Ovary (tissue), 7 donors: ENCODE measurements at regions not wholly inside any gene's neighbourhood (a gene's known extent, or its start where the extent isn't known, plus 50 kb on each side); places are given as distances from the start of the nearest gene placed in this dataset.

Experiments
- DNase-seq, 5 donors: peaks; one replicate each; pipeline ENCODE4 v3.0.0-alpha.2; 2019 to 2020
- H3K27ac ChIP-seq, 2 donors: fragments of 200-600 bp; one replicate each; pipeline versions ENCODE4 v1.5.1 to v1.8.0; 2019 to 2022
- H3K27me3 ChIP-seq: fragments of 200-600 bp; one replicate; pipeline ENCODE4 v1.8.0; 2022
- H3K36me3 ChIP-seq: fragments of 200-600 bp; sonication (generic); one replicate; pipeline ENCODE4 v1.5.1; 2019
- H3K4me1 ChIP-seq: one replicate; pipeline ENCODE4 v1.8.1; 2013; ENCODE audit warnings: mild to moderate bottlenecking, moderate library complexity; ENCODE audit not compliant: insufficient read depth
- H3K4me3 ChIP-seq: fragments of 200-600 bp; sonication (generic); one replicate; pipeline ENCODE4 v1.5.1; 2017
- H3K9me3 ChIP-seq, 2 donors: fragments of 200-600 bp in 1 of 2; sonication (generic) in 1 of 2; one replicate each; pipeline versions ENCODE4 v1.5.1 to v1.8.1; 2013 to 2019; ENCODE audit warnings: mild to moderate bottlenecking in 1 of 2, moderate library complexity in 1 of 2
- EP300 ChIP-seq: sonication (generic); formaldehyde crosslinking; IDR thresholded peaks from one replicate; pipeline ENCODE4 v1.6.1; 2017; ENCODE audit warnings: antibody characterized with exemption
- POLR2A ChIP-seq: fragments of 450-650 bp; IDR thresholded peaks from one replicate; pipeline ENCODE4 v1.6.1; 2017; ENCODE audit warnings: antibody characterized with exemption, mild to moderate bottlenecking, moderate library complexity
- WGBS, 3 donors: extraction: QIAGEN DNeasy Blood & Tissue Kit in 1 of 3; methylation state at CpG; one replicate each; pipeline versions ENCODE4 v1.1.5 to v1.1.7; 2013 to 2017; 5-methylcytosine and 5-hydroxymethylcytosine counted together
- intact Hi-C, 4 donors: fragments of 100-400 bp; cut with DNase I; formaldehyde crosslinking; loops; one replicate each; pipeline versions ENCODE4 v1.11.0 to v1.15.1; 2022 to 2023
- TF ChIP-seq, protein P1 (sequence below), 3 donors: fragments of 450-650 bp in 2 of 3; fragments of 200-600 bp in 1 of 3; IDR thresholded peaks; one replicate each; pipeline versions ENCODE4 v1.5.1 to v1.8.0; 2016 to 2022; ENCODE audit warnings: antibody characterized with exemption in 3 of 3, mild to moderate bottlenecking in 1 of 3
- donor health status: DM: no; HTN: no; CAD: no; lungs with moderate emphysema.
- donor health status: DM: no; HTN: no; CAD: no.
- donor health status: Bipolar disorder and iron deficiency.
- donor health status: DM: no; HTN: no; CAD: no.
- donor health status: DM: yes; HTN: yes; CAD: no.

GRCh38 chr9:124118894-124119293, 107.3 kb downstream of the LHX2 start:
- intact Hi-C loops: no loop called here
- DNase-seq: no peak
- 60 to 71% (median 60%) methylated on average over 6 of the region's 6 CpGs for whole genome bisulfite sequencing, 3 donors

DNA sequence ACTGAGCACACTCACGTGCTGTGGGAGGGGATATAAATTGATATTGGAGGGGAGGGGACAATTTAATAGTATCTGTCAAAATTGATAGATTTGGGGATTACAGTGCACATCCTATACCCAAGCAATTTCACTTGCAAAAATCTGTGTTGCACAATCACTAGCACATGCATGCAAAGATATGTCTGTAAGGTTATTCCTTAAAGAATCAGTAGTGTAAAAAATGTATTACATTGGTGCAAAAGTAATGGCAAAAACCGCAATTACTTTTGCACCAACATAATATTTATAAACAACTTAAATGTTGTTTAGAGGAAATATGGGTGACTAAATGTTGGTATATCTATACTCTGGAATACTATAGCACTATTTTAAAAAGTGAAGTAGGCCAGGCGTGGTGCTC, 108.7 kb downstream of the LHX2 start:
- Histone ChIP-seq H3K4me3 (no peak overlapping the region), H3K36me3 (no peaks in the 10 kb centered on the region), H3K9me3 (peaks cover 0 to 4% of the 10 kb centered on the region in 2 donors), H3K27ac (no peak overlapping the region), H3K27me3 (no peaks in the 10 kb centered on the region), H3K4me1 (no peaks in the 10 kb centered on the region)
- no peak for DNase-seq
- WGBS, 3 donors: 64 to 74% (median 64%) methylated on average over 3 of the region's 3 CpGs
- TF ChIP-seq, protein P1, sequence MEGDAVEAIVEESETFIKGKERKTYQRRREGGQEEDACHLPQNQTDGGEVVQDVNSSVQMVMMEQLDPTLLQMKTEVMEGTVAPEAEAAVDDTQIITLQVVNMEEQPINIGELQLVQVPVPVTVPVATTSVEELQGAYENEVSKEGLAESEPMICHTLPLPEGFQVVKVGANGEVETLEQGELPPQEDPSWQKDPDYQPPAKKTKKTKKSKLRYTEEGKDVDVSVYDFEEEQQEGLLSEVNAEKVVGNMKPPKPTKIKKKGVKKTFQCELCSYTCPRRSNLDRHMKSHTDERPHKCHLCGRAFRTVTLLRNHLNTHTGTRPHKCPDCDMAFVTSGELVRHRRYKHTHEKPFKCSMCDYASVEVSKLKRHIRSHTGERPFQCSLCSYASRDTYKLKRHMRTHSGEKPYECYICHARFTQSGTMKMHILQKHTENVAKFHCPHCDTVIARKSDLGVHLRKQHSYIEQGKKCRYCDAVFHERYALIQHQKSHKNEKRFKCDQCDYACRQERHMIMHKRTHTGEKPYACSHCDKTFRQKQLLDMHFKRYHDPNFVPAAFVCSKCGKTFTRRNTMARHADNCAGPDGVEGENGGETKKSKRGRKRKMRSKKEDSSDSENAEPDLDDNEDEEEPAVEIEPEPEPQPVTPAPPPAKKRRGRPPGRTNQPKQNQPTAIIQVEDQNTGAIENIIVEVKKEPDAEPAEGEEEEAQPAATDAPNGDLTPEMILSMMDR (IDR thresholded peaks at IDR 0.05): no peak
- no peak for TF ChIP-seq EP300
- no peak for TF ChIP-seq POLR2A
- intact Hi-C loops: no loop called here

More at GRCh38 chr9:124118894-124119293, 107.3 kb downstream of the LHX2 start:
- Histone ChIP-seq H3K4me3 (no peak overlapping the region), H3K9me3 (peaks cover 0 to 4% of the 10 kb centered on the region in 2 donors), H3K4me1 (no peaks in the 10 kb centered on the region), H3K36me3 (no peaks in the 10 kb centered on the region), H3K27me3 (no peaks in the 10 kb centered on the region), H3K27ac (no peak overlapping the region)
- TF ChIP-seq, protein P1 (IDR thresholded peaks at IDR 0.05): no peak
- no peak for TF ChIP-seq POLR2A
- no peak for TF ChIP-seq EP300

- no peak overlapping the region for H3K4me3 ChIP-seq
- TF ChIP-seq EP300: no peak
- TF ChIP-seq, protein P1 (IDR thresholded peaks at IDR 0.05): no peak
- TF ChIP-seq POLR2A: no peak
- no peak for DNase-seq
- WGBS, 3 donors: 91 to 100% (median 93%) methylated on average over 1 of the region's 1 CpG
- intact Hi-C loops: no loop called here
- H3K27me3 ChIP-seq: no peaks in the 10 kb centered on the region
- no peaks in the 10 kb centered on the region for H3K4me1 ChIP-seq
- no peaks in the 10 kb centered on the region for H3K36me3 ChIP-seq
- H3K27ac ChIP-seq: no peak overlapping the region
- H3K9me3 ChIP-seq: peaks cover 0 to 3% of the 10 kb centered on the region in 2 donors
Measured at GRCh38 chr9:124121725-124122124, 110.2 kb downstream of the LHX2 start.

GRCh38 chr9:124122321-124122720, 110.8 kb downstream of the LHX2 start:
- no peaks in the 10 kb centered on the region for H3K36me3 ChIP-seq
- intact Hi-C loops: no loop called here

More at GRCh38 chr9:124122321-124122720, 110.8 kb downstream of the LHX2 start:
- Histone ChIP-seq H3K4me1 (no peaks in the 10 kb centered on the region), H3K4me3 (no peak overlapping the region), H3K9me3 (no peaks in the 10 kb centered on the region), H3K27ac (no peak overlapping the region), H3K27me3 (no peaks in the 10 kb centered on the region)
- WGBS, 3 donors: 61 to 81% (median 67%) methylated on average over 1 of the region's 1 CpG
- TF ChIP-seq EP300 (no peak), POLR2A (no peak)
- TF ChIP-seq, protein P1 (IDR thresholded peaks at IDR 0.05): no peak
- DNase-seq: no peak
